ENCODE measurements at regions not wholly inside any gene's neighbourhood (a gene's known extent, or its start where the extent isn't known, plus 50 kb on each side); places are given as distances from the start of the nearest gene placed in this dataset.

- TF ChIP-seq POLR2A (IDR thresholded peaks at IDR 0.05) (no peak), CTCF (IDR thresholded peaks at IDR 0.05) (no peak), EP300 (IDR thresholded peaks at IDR 0.05) (no peak)
Observed at GRCh38 chr6:165848086-165848426, 185.0 kb upstream of the PDE10A start.
